ENCODE measurements at regions not wholly inside any gene's neighbourhood (a gene's known extent, or its start where the extent isn't known, plus 50 kb on each side); places are given as distances from the start of the nearest gene placed in this dataset.
"Not testable (repeated sequence)": the region's sequence is repeated elsewhere in the genome, so short reads cannot be mapped to it uniquely, and the experiment has no call there.

GRCh38 chr17:43345515-43345914, 53.3 kb upstream of the ARL4D start:
- not testable (repeated sequence) for DNase-seq

GRCh38 chr17:43344685-43345084, 54.1 kb upstream of the ARL4D start:
- DNase-seq, result no peak

GRCh38 chr17:43342589-43342890, 56.3 kb upstream of the ARL4D start:
- no peak for DNase-seq

GRCh38 chr17:43341715-43342588, 56.8 kb upstream of the ARL4D start:
- no peak for DNase-seq

- peak; percentile 91 for DNase-seq
Measured at GRCh38 chr17:43338886-43339516, 59.8 kb upstream of the ARL4D start.

- DNase-seq, result no peak
Measured at GRCh38 chr17:43337684-43338428, 60.9 kb upstream of the ARL4D start.

- DNase-seq, result no peak
Measured at GRCh38 chr17:43334738-43335402, 63.9 kb upstream of the ARL4D start.

GRCh38 chr17:43333433-43333943, 65.3 kb upstream of the ARL4D start:
- DNase-seq, result no peak

- DNase-seq, result no peak
Measured at GRCh38 chr17:43332230-43332629, 66.6 kb upstream of the ARL4D start.

GRCh38 chr17:43330876-43331639, 67.7 kb upstream of the ARL4D start:
- DNase-seq, result peak; percentile 49

GRCh38 chr17:43329183-43329582, 69.6 kb upstream of the ARL4D start:
- DNase-seq, result no peak

- DNase-seq, result no peak
Measured at GRCh38 chr17:43328650-43329049, 70.1 kb upstream of the ARL4D start.

GRCh38 chr17:43327834-43328420, 70.9 kb upstream of the ARL4D start:
- no peak for DNase-seq

- no peak for DNase-seq
Measured at GRCh38 chr17:43327421-43327820, 71.4 kb upstream of the ARL4D start.

GRCh38 chr17:43326490-43327275, 72.1 kb upstream of the ARL4D start:
- DNase-seq, result no peak

GRCh38 chr17:43324205-43324893, 74.4 kb upstream of the ARL4D start:
- DNase-seq, result peak; percentile 32

GRCh38 chr17:43319293-43320124, 79.3 kb upstream of the ARL4D start:
- DNase-seq, result no peak

GRCh38 chr17:43316522-43317142, 82.2 kb upstream of the ARL4D start:
- no peak for DNase-seq

Measured in DMS53 (cell line).